ENCODE measurements at regions not wholly inside any gene's neighbourhood (a gene's known extent, or its start where the extent isn't known, plus 50 kb on each side); places are given as distances from the start of the nearest gene placed in this dataset.

- Mint-ChIP-seq H3K4me1 (peaks cover 6% of the 10 kb centered on the region), H3K4me3 (no peak overlapping the region), H3K27me3 (no peaks in the 10 kb centered on the region), H3K27ac (no peak overlapping the region), H3K9me3 (no peaks in the 10 kb centered on the region)
- no peak for ATAC-seq
- DNase-seq, result no peak
Measured at GRCh38 chr2:147368306-147368705, 476.5 kb upstream of the ACVR2A start.

- H3K27ac Mint-ChIP-seq, result no peak overlapping the region
- no peak for ATAC-seq
Measured at GRCh38 chr2:147366279-147366678, 478.6 kb upstream of the ACVR2A start.

DNA sequence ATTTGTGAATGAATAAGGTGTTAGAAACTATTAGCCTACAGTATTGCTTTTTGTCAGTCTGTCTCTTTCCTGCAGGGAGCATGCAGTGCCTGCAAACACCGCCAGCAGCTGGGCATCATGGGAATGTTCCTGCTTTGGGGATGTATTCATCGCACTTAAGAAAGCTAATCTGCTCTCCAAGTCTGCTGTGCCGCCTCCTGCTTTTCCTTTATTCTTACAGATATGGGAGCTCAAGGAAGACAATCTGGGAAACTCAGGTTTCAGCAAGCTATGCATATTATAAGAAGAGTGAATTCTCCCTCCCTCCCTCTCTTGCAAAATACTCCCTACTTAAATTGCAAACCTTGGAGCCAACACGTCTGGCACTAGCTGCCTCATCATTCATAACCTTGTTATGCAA lies 479.2 kb upstream of the ACVR2A start:
- ATAC-seq (no peak), DNase-seq (no peak)
- Mint-ChIP-seq H3K4me3 (no peak overlapping the region), H3K9me3 (no peaks in the 10 kb centered on the region), H3K4me1 (peaks cover 6% of the 10 kb centered on the region), H3K27me3 (no peaks in the 10 kb centered on the region), H3K27ac (no peak overlapping the region)

More at GRCh38 chr2:147366279-147366678, 478.6 kb upstream of the ACVR2A start:
- Mint-ChIP-seq H3K4me1 (peaks cover 6% of the 10 kb centered on the region), H3K27me3 (no peaks in the 10 kb centered on the region), H3K9me3 (no peaks in the 10 kb centered on the region), H3K4me3 (no peak overlapping the region)
- no peak for DNase-seq

DNA sequence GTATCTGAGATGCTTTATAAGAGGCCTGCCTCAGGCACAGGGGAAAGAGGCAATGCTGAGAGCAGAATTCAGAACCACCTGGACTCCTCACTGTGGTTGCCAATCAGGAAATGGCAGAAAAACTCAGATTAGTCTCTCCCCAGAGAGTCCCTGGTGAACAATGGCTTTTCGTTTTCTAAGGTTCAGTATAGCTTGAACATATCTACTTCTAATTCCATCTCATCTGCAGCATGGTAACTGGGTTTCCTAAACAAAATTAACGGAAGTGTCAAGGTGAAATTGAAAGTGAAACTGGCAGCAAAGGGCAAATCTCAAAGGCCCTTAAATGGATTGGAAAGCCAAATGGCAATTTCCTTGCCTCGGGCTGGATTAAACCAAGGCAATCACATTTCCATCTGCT lies 480.2 kb upstream of the ACVR2A start:
- H3K4me1 Mint-ChIP-seq, result peaks cover 6% of the 10 kb centered on the region
- ATAC-seq (no peak), DNase-seq (no peak)
- no peak overlapping the region for H3K4me3 Mint-ChIP-seq
- H3K27me3 Mint-ChIP-seq, result no peaks in the 10 kb centered on the region
- no peak overlapping the region for H3K27ac Mint-ChIP-seq
- no peaks in the 10 kb centered on the region for H3K9me3 Mint-ChIP-seq

DNA sequence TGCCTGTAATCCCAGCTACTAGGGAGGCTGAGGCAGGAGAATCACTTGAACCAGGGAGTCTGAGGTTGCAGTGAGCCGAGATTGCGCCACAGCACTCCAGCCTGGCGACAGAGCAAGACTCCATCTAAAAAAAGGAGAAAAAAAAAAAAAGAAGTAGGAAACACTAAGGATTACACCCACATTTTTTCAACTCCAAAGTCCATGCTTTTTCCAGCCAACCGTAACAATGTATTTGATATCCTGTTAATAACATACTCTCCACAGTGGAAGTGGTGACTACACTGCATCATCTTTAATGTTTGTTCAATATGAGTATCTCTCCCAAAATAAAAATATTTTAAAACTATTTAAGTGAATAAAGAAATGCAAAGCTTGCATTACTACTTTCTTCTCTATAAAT lies 481.6 kb upstream of the ACVR2A start:
- Mint-ChIP-seq H3K27ac (no peak overlapping the region), H3K27me3 (peaks cover 8% of the 10 kb centered on the region), H3K9me3 (no peaks in the 10 kb centered on the region), H3K4me1 (peaks cover 6% of the 10 kb centered on the region), H3K4me3 (no peak overlapping the region)
- ATAC-seq, result no peak
- no peak for DNase-seq

- DNase-seq (no peak), ATAC-seq (no peak)
- Mint-ChIP-seq H3K9me3 (no peaks in the 10 kb centered on the region), H3K4me3 (no peak overlapping the region), H3K4me1 (no peaks in the 10 kb centered on the region), H3K27ac (peak overlapping the region in 1 of 2 donors; percentile 15), H3K27me3 (peaks cover 15% of the 10 kb centered on the region)
Measured at GRCh38 chr2:147358375-147358774, 486.5 kb upstream of the ACVR2A start.

- Mint-ChIP-seq H3K27me3 (peaks cover 15% of the 10 kb centered on the region), H3K4me1 (no peaks in the 10 kb centered on the region), H3K27ac (no peak overlapping the region), H3K9me3 (no peaks in the 10 kb centered on the region), H3K4me3 (no peak overlapping the region)
- ATAC-seq, result no peak
- DNase-seq, result no peak
Measured at GRCh38 chr2:147356157-147356556, 488.7 kb upstream of the ACVR2A start.

DNA sequence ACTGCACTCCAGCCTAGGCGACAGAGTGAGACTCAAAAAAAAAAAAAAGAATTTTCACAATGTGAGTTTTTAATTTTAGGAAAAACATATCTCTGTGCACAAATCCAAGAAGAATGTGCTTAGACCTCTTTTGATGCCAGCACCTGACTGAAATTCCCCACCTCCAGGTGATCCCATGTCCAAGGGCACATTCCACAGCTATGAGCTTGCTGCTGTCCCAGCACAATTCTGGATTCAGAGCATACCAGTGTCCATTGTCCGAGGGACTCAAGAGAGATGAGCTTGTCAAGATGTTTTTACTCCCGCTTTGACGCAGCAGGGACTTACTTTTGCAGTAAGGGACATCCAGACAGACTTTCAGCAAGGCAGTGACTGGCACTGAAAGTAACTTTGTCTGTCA lies 489.1 kb upstream of the ACVR2A start:
- no peak overlapping the region for H3K27ac Mint-ChIP-seq
- H3K9me3 Mint-ChIP-seq, result no peaks in the 10 kb centered on the region
- no peak overlapping the region for H3K4me3 Mint-ChIP-seq
- DNase-seq (no peak), ATAC-seq (no peak)
- peaks cover 15% of the 10 kb centered on the region for H3K27me3 Mint-ChIP-seq
- no peaks in the 10 kb centered on the region for H3K4me1 Mint-ChIP-seq

DNA sequence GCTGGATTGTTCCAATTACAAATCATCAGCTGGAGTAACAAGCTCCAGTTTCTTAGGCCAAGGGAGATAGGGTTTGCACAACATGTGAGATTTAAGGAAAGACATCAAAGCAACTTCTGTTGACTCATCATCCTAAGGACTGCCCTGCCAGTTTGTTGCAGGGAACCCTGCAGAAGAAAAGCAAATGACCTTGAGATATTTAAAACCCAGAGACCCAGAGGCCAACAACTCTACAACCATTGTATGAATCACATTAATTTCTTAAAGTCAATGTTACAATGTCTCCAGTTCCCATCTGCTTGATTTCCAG lies 491.8 kb upstream of the ACVR2A start:
- Mint-ChIP-seq H3K4me1 (no peaks in the 10 kb centered on the region), H3K9me3 (no peaks in the 10 kb centered on the region), H3K27me3 (peaks cover 6% of the 10 kb centered on the region), H3K27ac (no peak overlapping the region), H3K4me3 (no peak overlapping the region)
- ATAC-seq, result no peak
- DNase-seq, result no peak

- Mint-ChIP-seq H3K27ac (no peak overlapping the region), H3K4me1 (no peaks in the 10 kb centered on the region), H3K27me3 (peaks cover under 1% of the 10 kb centered on the region), H3K9me3 (no peaks in the 10 kb centered on the region), H3K4me3 (no peak overlapping the region)
- ATAC-seq, result no peak
- no peak for DNase-seq
Measured at GRCh38 chr2:147352264-147353071, 492.4 kb upstream of the ACVR2A start.

- ATAC-seq (no peak), DNase-seq (no peak)
- no peaks in the 10 kb centered on the region for H3K4me1 Mint-ChIP-seq
- H3K27me3 Mint-ChIP-seq, result no peaks in the 10 kb centered on the region
- no peak overlapping the region for H3K4me3 Mint-ChIP-seq
- H3K9me3 Mint-ChIP-seq, result no peaks in the 10 kb centered on the region
- no peak overlapping the region for H3K27ac Mint-ChIP-seq
Measured at GRCh38 chr2:147351784-147352183, 493.0 kb upstream of the ACVR2A start.

DNA sequence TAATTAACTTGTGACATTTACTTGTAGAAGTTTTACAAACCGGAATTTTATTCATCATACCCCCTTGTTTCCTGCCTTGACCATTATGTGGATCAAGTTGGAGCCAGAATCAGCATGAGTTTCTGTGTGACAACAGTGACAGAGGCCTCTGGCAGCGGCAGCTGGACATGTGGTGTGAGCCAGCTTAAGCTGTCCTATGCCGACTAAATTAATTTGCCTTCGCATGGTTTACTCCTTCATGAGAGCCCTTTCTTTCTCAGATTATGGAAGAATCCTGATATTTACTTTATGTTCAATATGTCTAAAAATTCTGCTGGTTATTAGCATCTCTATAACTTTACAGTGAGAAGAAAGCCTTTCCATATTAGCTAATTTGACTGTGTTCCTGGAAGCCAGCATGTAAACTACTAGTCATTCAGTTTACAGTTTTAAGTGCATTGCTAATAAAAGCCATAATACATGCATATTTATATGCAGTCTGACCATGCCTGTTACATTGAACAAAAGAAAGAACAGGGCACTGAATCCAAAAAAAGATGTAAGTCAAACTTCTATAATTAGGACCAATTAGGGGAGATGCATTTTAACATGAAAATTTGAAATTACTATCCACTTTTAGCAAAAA lies 495.8 kb upstream of the ACVR2A start:
- Mint-ChIP-seq H3K4me3 (no peak overlapping the region), H3K27ac (no peak overlapping the region), H3K4me1 (no peaks in the 10 kb centered on the region), H3K9me3 (peaks cover 0 to 17% of the 10 kb centered on the region in 2 donors), H3K27me3 (no peaks in the 10 kb centered on the region)
- ATAC-seq (no peak), DNase-seq (no peak)

DNA sequence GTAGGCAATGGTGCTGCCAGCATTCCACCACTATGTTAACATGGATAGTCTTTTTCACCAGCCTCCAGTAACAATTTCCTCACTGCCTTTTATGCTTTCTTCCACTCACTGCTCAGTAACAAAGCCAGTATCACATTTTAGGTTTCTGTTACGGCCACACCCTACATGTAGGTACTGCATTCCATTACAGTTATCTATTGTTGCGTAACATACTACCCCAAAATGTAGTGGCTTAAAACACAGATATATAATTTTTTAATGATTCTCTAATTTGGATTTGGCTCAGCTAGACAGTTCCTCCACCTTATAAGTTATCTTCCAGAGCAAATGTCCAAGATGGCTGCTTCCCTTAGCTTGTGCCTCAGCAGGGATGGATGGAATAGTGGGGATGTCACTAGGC lies 498.7 kb upstream of the ACVR2A start:
- Mint-ChIP-seq H3K9me3 (peaks cover 0 to 17% of the 10 kb centered on the region in 2 donors), H3K4me1 (no peaks in the 10 kb centered on the region), H3K27ac (no peak overlapping the region), H3K4me3 (no peak overlapping the region), H3K27me3 (no peaks in the 10 kb centered on the region)
- no peak for ATAC-seq
- DNase-seq, result no peak

GRCh38 chr2:147345246-147345645 lies 499.6 kb upstream of the ACVR2A start:
- ATAC-seq (no peak), DNase-seq (no peak)
- no peak overlapping the region for H3K27ac Mint-ChIP-seq
- no peaks in the 10 kb centered on the region for H3K4me1 Mint-ChIP-seq
- H3K27me3 Mint-ChIP-seq, result no peaks in the 10 kb centered on the region
- H3K9me3 Mint-ChIP-seq, result peaks cover 0 to 17% of the 10 kb centered on the region in 2 donors
- no peak overlapping the region for H3K4me3 Mint-ChIP-seq

DNA sequence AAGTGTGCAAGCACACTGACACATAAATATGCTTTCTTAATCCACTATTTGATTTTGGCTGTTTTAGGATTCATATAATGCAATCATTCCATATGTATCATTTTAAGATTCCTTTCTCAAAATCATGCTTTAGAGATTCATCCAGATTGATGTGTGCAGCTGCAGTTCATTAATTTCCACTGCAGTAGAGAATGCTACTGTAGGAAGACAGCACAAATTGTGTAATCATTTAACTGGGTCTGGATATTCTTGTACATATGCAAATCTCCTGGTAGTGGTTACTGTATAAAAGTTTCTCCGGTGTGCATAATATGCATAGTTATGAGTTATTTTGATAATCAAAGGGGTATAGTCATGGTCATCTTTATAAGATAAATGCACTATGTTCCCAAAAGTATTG lies 502.5 kb upstream of the ACVR2A start:
- Mint-ChIP-seq H3K9me3 (peaks cover 0 to 17% of the 10 kb centered on the region in 2 donors), H3K4me3 (no peak overlapping the region), H3K27me3 (peaks cover 5% of the 10 kb centered on the region), H3K27ac (no peak overlapping the region), H3K4me1 (no peaks in the 10 kb centered on the region)
- DNase-seq (no peak), ATAC-seq (no peak)

- ATAC-seq, result no peak
- H3K27ac Mint-ChIP-seq, result no peak overlapping the region
- H3K4me3 Mint-ChIP-seq, result no peak overlapping the region
- H3K27me3 Mint-ChIP-seq, result no peaks in the 10 kb centered on the region
- DNase-seq, result no peak
- H3K9me3 Mint-ChIP-seq, result no peaks in the 10 kb centered on the region
- peaks cover 7% of the 10 kb centered on the region for H3K4me1 Mint-ChIP-seq
Measured at GRCh38 chr2:147331790-147332419, 512.9 kb upstream of the ACVR2A start.
